ENCODE measurements at regions not wholly inside any gene's neighbourhood (a gene's known extent, or its start where the extent isn't known, plus 50 kb on each side); places are given as distances from the start of the nearest gene placed in this dataset.
"Not testable (repeated sequence)": the region's sequence is repeated elsewhere in the genome, so short reads cannot be mapped to it uniquely, and the experiment has no call there.

- Mint-ChIP-seq H3K27ac (peak overlapping the region; percentile 72), H3K9me3 (no peaks in the 10 kb centered on the region), H3K4me1 (ENCODE audit: low read depth) (peaks cover 53% of the 10 kb centered on the region), H3K4me3 (peak overlapping the region; percentile 46), H3K36me3 (no peaks in the 10 kb centered on the region), H3K27me3 (no peaks in the 10 kb centered on the region)
- no peak for DNase-seq
- intact Hi-C loops (cut with micrococcal nuclease), result loop anchor here (1.0 to 2.0 kb wide), 4 partner anchors 8 to 313 kb away; no protein-coding TSS in a partner anchor
- ChIA-PET CTCF (interaction anchor here (2.0 kb wide), 1 partner anchor 30 kb away, joined by 5 read pairs; no protein-coding TSS in a partner anchor), POLR2A (interaction anchor here (0.8 to 2.1 kb wide), 3 partner anchors 97 to 271 kb away, joined by 3 to 7 read pairs (median 5); no protein-coding TSS in a partner anchor)
Measured at GRCh38 chr6:137969874-137970273, 102.8 kb downstream of the TNFAIP3 start.

GRCh38 chr6:137970368-137970767 is 103.3 kb downstream of the TNFAIP3 start:
- POLR2A ChIA-PET, result interaction anchor here (0.8 kb wide), 1 partner anchor 98 kb away, joined by 3 read pairs; no protein-coding TSS in a partner anchor
- Mint-ChIP-seq H3K4me1 (ENCODE audit: low read depth) (peaks cover 58% of the 10 kb centered on the region), H3K36me3 (no peaks in the 10 kb centered on the region), H3K4me3 (peak overlapping the region; percentile 46), H3K9me3 (no peaks in the 10 kb centered on the region), H3K27ac (peak overlapping the region; percentile 72), H3K27me3 (no peaks in the 10 kb centered on the region)
- CTCF ChIA-PET, result interaction anchor here (1.8 kb wide), 1 partner anchor 26 kb away, joined by 8 read pairs; no protein-coding TSS in a partner anchor
- DNase-seq, result peak; percentile 71
- intact Hi-C loops (cut with micrococcal nuclease), result loop anchor here (1.0 kb wide), 1 partner anchor 64 kb away; no protein-coding TSS in a partner anchor

- Mint-ChIP-seq H3K9me3 (no peaks in the 10 kb centered on the region), H3K4me1 (ENCODE audit: low read depth) (peaks cover 74% of the 10 kb centered on the region), H3K27me3 (no peaks in the 10 kb centered on the region), H3K36me3 (no peaks in the 10 kb centered on the region), H3K27ac (no peak overlapping the region), H3K4me3 (no peak overlapping the region)
- CTCF ChIA-PET, result interaction anchor here (0.6 to 1.5 kb wide), 3 partner anchors 21 to 106 kb away, joined by 3 to 4 read pairs (median 4); partner anchors contain the start of gene TNFAIP3
- POLR2A ChIA-PET, result no interaction called here
- DNase-seq, result no peak
- intact Hi-C loops (cut with micrococcal nuclease), result no loop called here
Measured at GRCh38 chr6:137973201-137973600, 106.1 kb downstream of the TNFAIP3 start.

- intact Hi-C loops (cut with micrococcal nuclease), result loop anchor here (1.0 to 2.0 kb wide), 7 partner anchors 25 to 270 kb away; no protein-coding TSS in a partner anchor
- peak; percentile 38 for DNase-seq
- Mint-ChIP-seq H3K36me3 (no peaks in the 10 kb centered on the region), H3K4me1 (ENCODE audit: low read depth) (peaks cover 59% of the 10 kb centered on the region), H3K27ac (peak overlapping the region; percentile 84), H3K27me3 (no peaks in the 10 kb centered on the region), H3K4me3 (peak overlapping the region; percentile 64), H3K9me3 (no peaks in the 10 kb centered on the region)
- POLR2A ChIA-PET, result interaction anchor here (0.9 to 2.3 kb wide), 13 partner anchors 25 to 276 kb away, joined by 3 to 11 read pairs (median 4); partner anchors contain the start of gene TNFAIP3
- CTCF ChIA-PET, result interaction anchor here (0.5 to 4.6 kb wide), 29 partner anchors 13 to 633 kb away, joined by 3 to 72 read pairs (median 4); partner anchors contain the start of gene TNFAIP3
Measured at GRCh38 chr6:137975188-137975940, 108.3 kb downstream of the TNFAIP3 start.

- Mint-ChIP-seq H3K27me3 (no peaks in the 10 kb centered on the region), H3K27ac (peak overlapping the region; percentile 84), H3K4me1 (ENCODE audit: low read depth) (peaks cover 50% of the 10 kb centered on the region), H3K36me3 (no peaks in the 10 kb centered on the region), H3K4me3 (no peak overlapping the region), H3K9me3 (no peaks in the 10 kb centered on the region)
- POLR2A ChIA-PET, result interaction anchor here (1.2 to 2.3 kb wide), 4 partner anchors 26 to 277 kb away, joined by 4 to 11 read pairs (median 8); partner anchors contain the start of gene TNFAIP3
- DNase-seq, result peak; percentile 32
- CTCF ChIA-PET, result interaction anchor here (1.0 to 4.6 kb wide), 10 partner anchors 14 to 280 kb away, joined by 3 to 72 read pairs (median 6); partner anchors contain the start of gene TNFAIP3
- intact Hi-C loops (cut with micrococcal nuclease), result no loop called here
Measured at GRCh38 chr6:137976430-137976829, 109.4 kb downstream of the TNFAIP3 start.

GRCh38 chr6:137977206-137977605 is 110.1 kb downstream of the TNFAIP3 start:
- DNase-seq, result no peak
- Mint-ChIP-seq H3K27ac (no peak overlapping the region), H3K4me1 (ENCODE audit: low read depth) (peaks cover 47% of the 10 kb centered on the region), H3K9me3 (no peaks in the 10 kb centered on the region), H3K36me3 (no peaks in the 10 kb centered on the region), H3K4me3 (no peak overlapping the region), H3K27me3 (no peaks in the 10 kb centered on the region)
- ChIA-PET POLR2A (no interaction called here), CTCF (interaction anchor here (1.0 to 4.6 kb wide), 4 partner anchors 24 to 273 kb away, joined by 3 to 72 read pairs (median 3); partner anchors contain the start of gene TNFAIP3)
- intact Hi-C loops (cut with micrococcal nuclease), result no loop called here

- H3K4me3 Mint-ChIP-seq, result no peak overlapping the region
- peaks cover 50% of the 10 kb centered on the region for H3K4me1 Mint-ChIP-seq (ENCODE audit: low read depth)
- POLR2A ChIA-PET, result interaction anchor here (0.7 to 1.0 kb wide), 2 partner anchors 27 to 278 kb away, joined by 3 read pairs; no protein-coding TSS in a partner anchor
- CTCF ChIA-PET, result interaction anchor here (1.0 to 4.6 kb wide), 3 partner anchors 23 to 109 kb away, joined by 3 to 72 read pairs (median 3); partner anchors contain the start of gene TNFAIP3
- H3K27ac Mint-ChIP-seq, result no peak overlapping the region
- H3K36me3 Mint-ChIP-seq, result no peaks in the 10 kb centered on the region
- DNase-seq, result no peak
- intact Hi-C loops (cut with micrococcal nuclease), result loop anchor here (1.0 kb wide), 3 partner anchors 9 to 321 kb away; no protein-coding TSS in a partner anchor
- no peaks in the 10 kb centered on the region for H3K9me3 Mint-ChIP-seq
- H3K27me3 Mint-ChIP-seq, result no peaks in the 10 kb centered on the region
Measured at GRCh38 chr6:137977814-137978213, 110.8 kb downstream of the TNFAIP3 start.

GRCh38 chr6:137978252-137978896 is 111.3 kb downstream of the TNFAIP3 start:
- no peak overlapping the region for H3K4me3 Mint-ChIP-seq
- DNase-seq, result peak; percentile 68
- H3K4me1 Mint-ChIP-seq (ENCODE audit: low read depth), result peaks cover 50% of the 10 kb centered on the region
- CTCF ChIA-PET, result interaction anchor here (3.4 to 4.6 kb wide), 2 partner anchors 28 to 109 kb away, joined by 19 to 72 read pairs; partner anchors contain the start of gene TNFAIP3
- no peaks in the 10 kb centered on the region for H3K27me3 Mint-ChIP-seq
- no peaks in the 10 kb centered on the region for H3K36me3 Mint-ChIP-seq
- H3K27ac Mint-ChIP-seq, result no peak overlapping the region
- intact Hi-C loops (cut with micrococcal nuclease), result loop anchor here (1.0 kb wide), 3 partner anchors 9 to 321 kb away; no protein-coding TSS in a partner anchor
- POLR2A ChIA-PET, result interaction anchor here (0.7 to 1.0 kb wide), 2 partner anchors 28 to 279 kb away, joined by 3 read pairs; no protein-coding TSS in a partner anchor
- H3K9me3 Mint-ChIP-seq, result no peaks in the 10 kb centered on the region

- CTCF ChIA-PET, result interaction anchor here (0.8 to 3.4 kb wide), 3 partner anchors 23 to 129 kb away, joined by 3 to 19 read pairs (median 17); no protein-coding TSS in a partner anchor
- H3K9me3 Mint-ChIP-seq, POLR2A ChIA-PET: not testable (repeated sequence)
Measured at GRCh38 chr6:137979263-137979662, 112.2 kb downstream of the TNFAIP3 start.

GRCh38 chr6:137980777-137981176 is 113.7 kb downstream of the TNFAIP3 start:
- no peak overlapping the region for H3K27ac Mint-ChIP-seq
- intact Hi-C loops (cut with micrococcal nuclease), result no loop called here
- H3K4me1 Mint-ChIP-seq (ENCODE audit: low read depth), result peaks cover 32% of the 10 kb centered on the region
- no peaks in the 10 kb centered on the region for H3K36me3 Mint-ChIP-seq
- ChIA-PET POLR2A (no interaction called here), CTCF (interaction anchor here (2.5 to 3.4 kb wide), 2 partner anchors 21 to 25 kb away, joined by 17 to 19 read pairs; no protein-coding TSS in a partner anchor)
- H3K4me3 Mint-ChIP-seq, result no peak overlapping the region
- no peaks in the 10 kb centered on the region for H3K27me3 Mint-ChIP-seq
- DNase-seq, result no peak
- peaks cover 2% of the 10 kb centered on the region for H3K9me3 Mint-ChIP-seq

More at GRCh38 chr6:137979263-137979662, 112.2 kb downstream of the TNFAIP3 start:
- H3K36me3 Mint-ChIP-seq; H3K27ac Mint-ChIP-seq; DNase-seq; H3K4me3 Mint-ChIP-seq; intact Hi-C loops (cut with micrococcal nuclease); H3K27me3 Mint-ChIP-seq: not testable (repeated sequence)
- peaks cover 46% of the 10 kb centered on the region for H3K4me1 Mint-ChIP-seq (ENCODE audit: low read depth)

GRCh38 chr6:137981758-137982157 is 114.7 kb downstream of the TNFAIP3 start:
- no peaks in the 10 kb centered on the region for H3K36me3 Mint-ChIP-seq
- no peak overlapping the region for H3K27ac Mint-ChIP-seq
- H3K27me3 Mint-ChIP-seq, result no peaks in the 10 kb centered on the region
- intact Hi-C loops (cut with micrococcal nuclease), result no loop called here
- peaks cover 22% of the 10 kb centered on the region for H3K4me1 Mint-ChIP-seq (ENCODE audit: low read depth)
- CTCF ChIA-PET, result interaction anchor here (1.2 to 3.4 kb wide), 2 partner anchors 24 to 275 kb away, joined by 3 to 19 read pairs; no protein-coding TSS in a partner anchor
- DNase-seq, result no peak
- peaks cover 2% of the 10 kb centered on the region for H3K9me3 Mint-ChIP-seq
- no peak overlapping the region for H3K4me3 Mint-ChIP-seq
- POLR2A ChIA-PET, result no interaction called here
